IMR-90 (cell line): ENCODE measurements at regions not wholly inside any gene's neighbourhood (a gene's known extent, or its start where the extent isn't known, plus 50 kb on each side); places are given as distances from the start of the nearest gene placed in this dataset.
A peak's percentile ranks its signal among the peaks of the same experiment; 100 is the strongest.

Experiments
- ATAC-seq: fragments of 200-7000 bp; cut with Tn5 transposase; 2 replicates; pipeline ENCODE4 v1.9.1; 2020; ENCODE audit warnings: low read depth, mild to moderate bottlenecking, moderate library complexity
- BruUV-seq: library from RNA; stranded (reverse); fragments of 400-500 nt; replicated peaks from 2 replicates; lab custom pipeline; 2021; lab: Mats Ljungman, UMichigan
- CTCF ChIA-PET: fragments of 300-600 bp; formaldehyde crosslinking; extraction: SDS; loops from one replicate; lab custom pipeline; 2021; ENCODE audit warnings: antibody characterized with exemption; lab: Yijun Ruan, JAX
- POLR2A ChIA-PET: fragments of 300-600 bp; sonication (Branson Sonifier 250); formaldehyde crosslinking; loops from one replicate; lab custom pipeline; 2022; ENCODE audit warnings: antibody characterized with exemption; ENCODE audit not compliant: unreplicated experiment; lab: Charles Lee
- DNase-seq: peaks from one replicate; pipeline ENCODE4 v3.0.0; 2013
- H2AFZ ChIP-seq: replicated peaks from 2 replicates; pipeline ENCODE3; 2013; ENCODE audit warnings: low read length, mild to moderate bottlenecking; ENCODE audit not compliant: poor library complexity
- H2AK5ac ChIP-seq: 2 replicates; pipeline ENCODE4 v1.6.1; 2013; ENCODE audit warnings: low read depth, low read length, inconsistent platforms
- H2AK9ac ChIP-seq: replicated peaks from 2 replicates; pipeline ENCODE3; 2013; ENCODE audit warnings: mild to moderate bottlenecking, low read depth, low read length, moderate library complexity; ENCODE audit not compliant: poor library complexity
- H2BK120ac ChIP-seq: 2 replicates; pipeline ENCODE4 v1.6.1; 2013; ENCODE audit warnings: low read depth, low read length, inconsistent platforms
- H2BK15ac ChIP-seq: 3 replicates; pipeline ENCODE4 v1.6.1; 2013; ENCODE audit warnings: low read depth, low read length, inconsistent platforms
- H2BK20ac ChIP-seq: 2 replicates; pipeline ENCODE4 v1.6.1; 2013; ENCODE audit warnings: low read depth, mild to moderate bottlenecking, inconsistent platforms, low read length, moderate library complexity
- H2BK5ac ChIP-seq: 2 replicates; pipeline ENCODE4 v1.6.1; 2013; ENCODE audit warnings: mild to moderate bottlenecking, low read depth, low read length, inconsistent platforms; ENCODE audit not compliant: poor library complexity, severe bottlenecking
- H3K14ac ChIP-seq: replicated peaks from 2 replicates; pipeline ENCODE4 v1.6.1; 2013; ENCODE audit warnings: low read depth, low read length, inconsistent platforms
- H3K18ac ChIP-seq: 2 replicates; pipeline ENCODE4 v1.6.1; 2013; ENCODE audit warnings: low read depth, low read length, control low read depth
- H3K23ac ChIP-seq: 2 replicates; pipeline ENCODE4 v1.6.1; 2013; ENCODE audit warnings: low read depth, low read length, inconsistent platforms
- H3K27ac ChIP-seq: 2 replicates; pipeline ENCODE4 v1.5.1; 2013; ENCODE audit warnings: mild to moderate bottlenecking, control low read depth, low read length; ENCODE audit not compliant: insufficient read depth
- H3K27me3 ChIP-seq: 2 replicates; pipeline ENCODE4 v1.6.1; 2013; ENCODE audit warnings: low read length; ENCODE audit not compliant: control insufficient read depth, insufficient read depth
- H3K36me3 ChIP-seq: 2 replicates; pipeline ENCODE4 v1.6.1; 2013; ENCODE audit warnings: low read length, mixed read lengths; ENCODE audit not compliant: control insufficient read depth, insufficient read depth
- H3K4ac ChIP-seq: 2 replicates; pipeline ENCODE4 v1.6.1; 2013; ENCODE audit warnings: low read depth, low read length, inconsistent platforms
- H3K4me1 ChIP-seq: 2 replicates; pipeline ENCODE4 v1.6.1; 2013; ENCODE audit warnings: low read length, mixed read lengths; ENCODE audit not compliant: control insufficient read depth, insufficient read depth
- H3K4me2 ChIP-seq: 2 replicates; pipeline ENCODE4 v1.6.1; 2013; ENCODE audit warnings: low read depth, mild to moderate bottlenecking, control low read depth, low read length, moderate library complexity
- H3K4me3 ChIP-seq: 2 replicates; pipeline ENCODE4 v1.5.1; 2013; ENCODE audit warnings: low read depth, mild to moderate bottlenecking, control low read depth, low read length, moderate library complexity; ENCODE audit not compliant: insufficient read depth
- H3K56ac ChIP-seq: 2 replicates; pipeline ENCODE4 v1.6.1; 2013; ENCODE audit warnings: low read length, inconsistent platforms; ENCODE audit not compliant: insufficient read depth; ENCODE audit errors: extremely low read depth
- H3K79me1 ChIP-seq, 2 experiments: 2 replicates each; pipeline ENCODE4 v1.6.1; 2013; ENCODE audit warnings: low read length in 2 of 2, inconsistent platforms in 1 of 2, low read depth in 1 of 2
- H3K9ac ChIP-seq: 2 replicates; pipeline ENCODE4 v1.6.1; 2013; ENCODE audit warnings: low read depth, low read length, control low read depth
- H3K9me1 ChIP-seq: 2 replicates; pipeline ENCODE4 v1.6.1; 2013; ENCODE audit warnings: low read length, inconsistent platforms; ENCODE audit not compliant: insufficient read depth
- H3K9me3 ChIP-seq: 2 replicates; pipeline ENCODE4 v1.6.1; 2013; ENCODE audit warnings: low read length; ENCODE audit not compliant: control insufficient read depth, insufficient read depth
- H4K20me1 ChIP-seq: 2 replicates; pipeline ENCODE4 v1.6.1; 2013; ENCODE audit warnings: low read length, inconsistent platforms; ENCODE audit not compliant: insufficient read depth
- H4K5ac ChIP-seq: 2 replicates; pipeline ENCODE4 v1.6.1; 2013; ENCODE audit warnings: mild to moderate bottlenecking, low read depth, low read length, control low read depth
- H4K8ac ChIP-seq, 2 experiments: 2 replicates each; pipeline ENCODE4 v1.6.1; 2013; ENCODE audit warnings: low read depth in 2 of 2, low read length in 2 of 2, control low read depth in 1 of 2, inconsistent platforms in 1 of 2
- H4K91ac ChIP-seq: 2 replicates; pipeline ENCODE4 v1.6.1; 2013; ENCODE audit warnings: low read depth, low read length, inconsistent platforms; ENCODE audit not compliant: insufficient read depth
- BHLHE40 ChIP-seq: fragments of 150-350 bp; IDR thresholded peaks from 2 replicates; pipeline ENCODE4 v1.6.1; 2016; ENCODE audit warnings: mild to moderate bottlenecking, low read depth, low read length
- CEBPB ChIP-seq: IDR thresholded peaks from 2 replicates; pipeline ENCODE4 v1.6.1; 2012; ENCODE audit warnings: low read depth, low read length, improper control_type of control experiment
- CHD1 ChIP-seq: IDR thresholded peaks from 2 replicates; pipeline ENCODE4 v1.6.1; 2012; ENCODE audit warnings: low read depth, low read length, improper control_type of control experiment
- CTCF ChIP-seq: conservative IDR thresholded peaks from 2 replicates; pipeline ENCODE4 v1.5.1; 2012; ENCODE audit warnings: mild to moderate bottlenecking, low read depth, low read length, improper control_type of control experiment
- ELK1 ChIP-seq: fragments of 150-350 bp; IDR thresholded peaks from 2 replicates; pipeline ENCODE4 v1.6.1; 2016; ENCODE audit warnings: low read depth, mild to moderate bottlenecking, low read length, moderate library complexity, borderline replicate concordance
- FOS ChIP-seq: fragments of 150-350 bp; IDR thresholded peaks from 2 replicates; pipeline ENCODE4 v1.6.1; 2016; ENCODE audit warnings: low read depth, low read length
- MAFK ChIP-seq: IDR thresholded peaks from 2 replicates; pipeline ENCODE4 v1.6.1; 2012; ENCODE audit warnings: low read depth, low read length, improper control_type of control experiment
- MAZ ChIP-seq: IDR thresholded peaks from 2 replicates; pipeline ENCODE4 v1.6.1; 2012; ENCODE audit warnings: low read depth, mild to moderate bottlenecking, low read length, improper control_type of control experiment, moderate library complexity, borderline replicate concordance
- MXI1 ChIP-seq: IDR thresholded peaks from 2 replicates; pipeline ENCODE4 v1.6.1; 2012; ENCODE audit warnings: low read depth, mild to moderate bottlenecking, low read length, moderate library complexity, borderline replicate concordance
- NFE2L2 ChIP-seq: fragments of 150-350 bp; IDR thresholded peaks from 2 replicates; pipeline ENCODE4 v1.6.1; 2016; ENCODE audit warnings: low read depth, mild to moderate bottlenecking, low read length
- POLR2A ChIP-seq: IDR thresholded peaks from 2 replicates; pipeline ENCODE4 v1.6.1; 2012; ENCODE audit warnings: mild to moderate bottlenecking, low read depth, low read length
- RAD21 ChIP-seq: IDR thresholded peaks from 2 replicates; pipeline ENCODE4 v1.6.1; 2012; ENCODE audit warnings: low read length, improper control_type of control experiment
- RCOR1 ChIP-seq: IDR thresholded peaks from 2 replicates; pipeline ENCODE4 v1.6.1; 2012; ENCODE audit warnings: mild to moderate bottlenecking, low read length, improper control_type of control experiment; ENCODE audit not compliant: insufficient replicate concordance
- RFX5 ChIP-seq: IDR thresholded peaks from 2 replicates; pipeline ENCODE4 v1.8.0; 2012; ENCODE audit warnings: low read depth, mild to moderate bottlenecking, low read length, moderate library complexity
- SMC3 ChIP-seq: fragments of 150-350 bp; IDR thresholded peaks from 2 replicates; pipeline ENCODE4 v1.6.1; 2016; ENCODE audit warnings: low read depth, mild to moderate bottlenecking, antibody characterized with exemption, low read length, moderate library complexity
- USF2 ChIP-seq: fragments of 150-350 bp; IDR thresholded peaks from 2 replicates; pipeline ENCODE4 v1.6.1; 2017; ENCODE audit warnings: mild to moderate bottlenecking, antibody characterized with exemption, low read length, low read depth
- WGBS, 2 experiments: methylation state at CpG; one replicate each; pipeline versions ENCODE4 v1.1.5 to v1.1.7; 2013; ENCODE audit warnings: missing lambda C conversion rate in 2 of 2; ENCODE audit not compliant: insufficient read length in 1 of 2; ENCODE audit errors: extremely low coverage in 2 of 2; 5-methylcytosine and 5-hydroxymethylcytosine counted together
- dilution Hi-C: fragments of 300-500 bp; cut with HindIII; formaldehyde crosslinking; loops from one replicate; pipeline ENCODE4 v1.14.3; 2018; ENCODE audit warnings: low sequenced_read_pairs; ENCODE audit not compliant: unreplicated experiment
- in situ Hi-C: fragments of 300-500 bp; cut with MboI; formaldehyde crosslinking; loops from 3 replicates; pipeline ENCODE4 v1.14.3; 2019; ENCODE audit warnings: low sequenced_read_pairs, inconsistent platforms, mixed read lengths
- intact Hi-C: fragments of 100-400 bp; cut with micrococcal nuclease; formaldehyde crosslinking; loops from 2 replicates; pipeline ENCODE4 v1.10.0; 2022

- no peak overlapping the region for H2BK20ac ChIP-seq
- POLR2A ChIA-PET, result no interaction called here
- WGBS, 2 experiments, result no CpG with 5 or more reads among the region's 2 CpGs
Measured at GRCh38 chr1:222314839-222315238, 233.1 kb downstream of the HHIPL2 start.

More at GRCh38 chr1:222314839-222315238, 233.1 kb downstream of the HHIPL2 start:
- intact Hi-C loops, result no loop called here
- H4K5ac ChIP-seq, result no peak overlapping the region
- no peak overlapping the region for H3K56ac ChIP-seq
- H2BK5ac ChIP-seq, result no peak overlapping the region
- H3K9me1 ChIP-seq, result no peaks in the 10 kb centered on the region
- H2AK9ac ChIP-seq, result no peak overlapping the region
- H3K27me3 ChIP-seq, result no peaks in the 10 kb centered on the region
- no peak overlapping the region for H2BK120ac ChIP-seq
- no peak overlapping the region for H4K91ac ChIP-seq
- H3K27ac ChIP-seq, result no peak overlapping the region
- H3K4me3 ChIP-seq, result no peak overlapping the region
- CTCF ChIA-PET, result no interaction called here
- no TSS peak for BruUV-seq
- H2AFZ ChIP-seq, result no peak overlapping the region
- H3K4ac ChIP-seq, result no peak overlapping the region
- no peak overlapping the region for H3K9ac ChIP-seq
- no peaks in the 10 kb centered on the region for H4K20me1 ChIP-seq
- H3K4me2 ChIP-seq, result no peak overlapping the region
- H3K23ac ChIP-seq, result no peak overlapping the region; the same call in 1 of the 2 replicates
- TF ChIP-seq RAD21 (no peak), CEBPB (no peak), MXI1 (no peak), RCOR1 (no peak), FOS (no peak), MAFK (no peak), BHLHE40 (no peak), CTCF (no peak), RFX5 (no peak), POLR2A (no peak), SMC3 (no peak), CHD1 (no peak), MAZ (no peak), NFE2L2 (no peak), USF2 (no peak), ELK1 (no peak)
- H3K36me3 ChIP-seq, result no peaks in the 10 kb centered on the region
- H3K79me1 ChIP-seq, result no peaks in the 10 kb centered on the region
- H3K9me3 ChIP-seq, result no peaks in the 10 kb centered on the region
- 0 out of 3 replicates have a peak overlapping the region, but pooled peaks have one; percentile 40 for H2BK15ac ChIP-seq
- no peak overlapping the region for H4K8ac ChIP-seq
- H3K18ac ChIP-seq, result no peak overlapping the region
- in situ Hi-C loops, result no loop called here
- H3K14ac ChIP-seq, result 0 out of 2 replicates have a peak overlapping the region, but pooled peaks have one; percentile 44
- no peaks in the 10 kb centered on the region for H3K4me1 ChIP-seq
- H2AK5ac ChIP-seq, result no peak overlapping the region
- ATAC-seq (no peak), DNase-seq (no peak)
- dilution Hi-C loops, result no loop called here
